ENCODE measurements at regions not wholly inside any gene's neighbourhood (a gene's known extent, or its start where the extent isn't known, plus 50 kb on each side); places are given as distances from the start of the nearest gene placed in this dataset.

DNA sequence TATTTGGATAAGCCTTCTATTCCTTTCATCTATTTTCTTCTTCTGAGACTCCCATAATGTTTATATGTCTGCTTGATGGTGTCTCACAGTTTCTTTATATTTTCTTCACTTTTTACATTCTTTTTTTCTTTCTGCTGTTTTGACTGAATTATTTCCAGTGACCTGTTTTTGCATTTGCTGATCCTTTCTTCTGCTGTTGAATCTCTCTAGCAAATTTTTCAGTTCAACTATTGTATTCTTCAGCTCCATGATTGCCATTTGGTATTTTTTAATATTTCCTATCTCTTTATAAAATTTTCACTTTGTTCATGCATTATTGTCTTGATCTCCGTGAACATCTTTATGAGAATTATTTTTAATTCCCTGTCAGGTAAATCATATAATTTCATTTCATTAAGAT, 122.3 kb upstream of the ST6GALNAC5 start:
- H3K23ac ChIP-seq (ENCODE audit: low read length), result no peak overlapping the region
- H2BK120ac ChIP-seq (ENCODE audit: insufficient read depth, low read length, poor library complexity), result no peak overlapping the region
- no peak overlapping the region for H2BK5ac ChIP-seq (ENCODE audit: low read depth, low read length, poor library complexity)
- DNase-seq, result no peak
- no peak overlapping the region for H3K18ac ChIP-seq (ENCODE audit: low read length)
- no peak overlapping the region for H3K14ac ChIP-seq (ENCODE audit: low read length)
- no peak overlapping the region for H3K27ac ChIP-seq (ENCODE audit: low read depth, low read length)
- H3K4me1 ChIP-seq (ENCODE audit: control insufficient read depth in 1 of 2, insufficient read depth in 2 of 2, low read length in 2 of 2), result no peaks in the 10 kb centered on the region
- H4K8ac ChIP-seq (ENCODE audit: low read depth, low read length), result no peak overlapping the region
- H3K9ac ChIP-seq (ENCODE audit: low read length), result no peak overlapping the region
- H3K79me1 ChIP-seq (ENCODE audit: low read length), result no peaks in the 10 kb centered on the region
- no peak overlapping the region for H3K4ac ChIP-seq (ENCODE audit: low read depth, low read length)
- no peaks in the 10 kb centered on the region for H3K79me2 ChIP-seq (ENCODE audit: control insufficient read depth, insufficient read depth, low read length, poor library complexity)
- WGBS (ENCODE audit: extremely low coverage, insufficient coverage, insufficient read length), result no CpG with 5 or more reads among the region's 1 CpG
- no peaks in the 10 kb centered on the region for H3K9me3 ChIP-seq (ENCODE audit: insufficient read depth, low read depth, low read length)
- no peaks in the 10 kb centered on the region for H3K36me3 ChIP-seq (ENCODE audit: control insufficient read depth in 1 of 2, insufficient read depth in 2 of 2, low read length in 2 of 2)
- no peak overlapping the region for H2AFZ ChIP-seq (ENCODE audit: insufficient read depth, low read length, poor library complexity)
- no peak overlapping the region for H3K4me2 ChIP-seq (ENCODE audit: low read length)
- no peak overlapping the region for H2BK12ac ChIP-seq (ENCODE audit: low read length)
- no peak overlapping the region for H4K12ac ChIP-seq (ENCODE audit: low read depth, low read length)
- H2AK5ac ChIP-seq (ENCODE audit: low read length), result no peak overlapping the region
- H3K27me3 ChIP-seq (ENCODE audit: insufficient read depth, low read length), result no peaks in the 10 kb centered on the region
- H3K4me3 ChIP-seq (ENCODE audit: low read depth, low read length), result no peak overlapping the region
- H4K91ac ChIP-seq (ENCODE audit: low read depth, low read length), result no peak overlapping the region

DNA sequence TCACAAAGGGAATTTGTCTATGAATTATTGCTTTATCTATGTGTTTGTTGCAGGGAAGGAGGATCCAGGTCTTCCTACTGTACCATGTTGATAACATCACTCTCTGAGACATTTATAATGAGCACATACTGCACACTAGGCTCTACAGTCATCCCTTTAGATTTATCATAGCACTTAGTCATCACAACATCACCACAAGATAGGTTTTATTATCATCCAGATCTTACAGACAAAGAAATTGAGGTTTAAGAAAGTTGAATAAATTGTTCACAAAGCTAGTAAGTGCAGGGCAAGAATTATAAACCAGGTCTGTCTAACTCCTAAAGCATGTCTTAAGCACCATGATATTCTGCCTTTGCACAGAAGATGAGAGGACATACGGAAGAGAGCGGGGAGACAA, 121.1 kb upstream of the ST6GALNAC5 start:
- Histone ChIP-seq H4K91ac (ENCODE audit: low read depth, low read length) (no peak overlapping the region), H3K27me3 (ENCODE audit: insufficient read depth, low read length) (no peaks in the 10 kb centered on the region), H3K18ac (ENCODE audit: low read length) (no peak overlapping the region), H3K9ac (ENCODE audit: low read length) (no peak overlapping the region), H3K36me3 (ENCODE audit: control insufficient read depth in 1 of 2, insufficient read depth in 2 of 2, low read length in 2 of 2) (no peaks in the 10 kb centered on the region), H3K4me1 (ENCODE audit: control insufficient read depth in 1 of 2, insufficient read depth in 2 of 2, low read length in 2 of 2) (no peaks in the 10 kb centered on the region), H2AK5ac (ENCODE audit: low read length) (no peak overlapping the region), H3K79me2 (ENCODE audit: control insufficient read depth, insufficient read depth, low read length, poor library complexity) (no peaks in the 10 kb centered on the region), H3K14ac (ENCODE audit: low read length) (no peak overlapping the region), H3K9me3 (ENCODE audit: insufficient read depth, low read depth, low read length) (no peaks in the 10 kb centered on the region), H3K27ac (ENCODE audit: low read depth, low read length) (no peak overlapping the region), H4K12ac (ENCODE audit: low read depth, low read length) (no peak overlapping the region), H3K4me3 (ENCODE audit: low read depth, low read length) (no peak overlapping the region), H2BK12ac (ENCODE audit: low read length) (no peak overlapping the region), H4K8ac (ENCODE audit: low read depth, low read length) (no peak overlapping the region), H3K23ac (ENCODE audit: low read length) (no peak overlapping the region), H2AFZ (ENCODE audit: insufficient read depth, low read length, poor library complexity) (no peak overlapping the region), H3K79me1 (ENCODE audit: low read length) (no peaks in the 10 kb centered on the region), H2BK120ac (ENCODE audit: insufficient read depth, low read length, poor library complexity) (no peak overlapping the region), H2BK5ac (ENCODE audit: low read depth, low read length, poor library complexity) (no peak overlapping the region), H3K4ac (ENCODE audit: low read depth, low read length) (no peak overlapping the region), H3K4me2 (ENCODE audit: low read length) (no peak overlapping the region)
- no CpG with 5 or more reads among the region's 2 CpGs for WGBS (ENCODE audit: extremely low coverage, insufficient coverage, insufficient read length)
- no peak for DNase-seq

DNA sequence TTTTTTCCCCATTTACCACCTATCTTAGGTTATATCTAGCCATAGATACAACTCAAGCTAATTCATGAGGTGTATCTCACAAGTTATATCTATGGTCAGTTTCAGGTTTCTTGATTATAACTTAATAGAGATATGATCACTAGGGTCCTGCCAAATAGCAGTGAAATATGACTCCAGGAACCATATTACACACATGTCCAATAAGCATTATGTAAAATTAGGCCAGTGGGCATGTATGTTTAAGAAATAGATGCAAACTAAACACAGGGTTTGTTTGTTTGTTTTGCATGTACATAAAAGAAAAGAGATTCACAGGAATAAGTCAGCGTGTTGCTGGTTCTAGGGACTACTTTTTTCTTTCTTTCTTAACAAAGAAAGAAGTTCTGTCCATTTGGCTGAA, 112.5 kb upstream of the ST6GALNAC5 start:
- Histone ChIP-seq H2AK5ac (ENCODE audit: low read length) (no peak overlapping the region), H3K27me3 (ENCODE audit: insufficient read depth, low read length) (no peaks in the 10 kb centered on the region), H3K23ac (ENCODE audit: low read length) (no peak overlapping the region), H3K4me3 (ENCODE audit: low read depth, low read length) (no peak overlapping the region), H2BK120ac (ENCODE audit: insufficient read depth, low read length, poor library complexity) (no peak overlapping the region), H3K79me2 (ENCODE audit: control insufficient read depth, insufficient read depth, low read length, poor library complexity) (no peaks in the 10 kb centered on the region), H3K4ac (ENCODE audit: low read depth, low read length) (no peak overlapping the region), H2BK5ac (ENCODE audit: low read depth, low read length, poor library complexity) (no peak overlapping the region), H3K18ac (ENCODE audit: low read length) (no peak overlapping the region), H4K8ac (ENCODE audit: low read depth, low read length) (no peak overlapping the region), H2BK12ac (ENCODE audit: low read length) (no peak overlapping the region), H3K9ac (ENCODE audit: low read length) (no peak overlapping the region), H2AFZ (ENCODE audit: insufficient read depth, low read length, poor library complexity) (no peak overlapping the region), H3K79me1 (ENCODE audit: low read length) (no peaks in the 10 kb centered on the region), H3K27ac (ENCODE audit: low read depth, low read length) (no peak overlapping the region), H3K4me2 (ENCODE audit: low read length) (no peak overlapping the region), H3K14ac (ENCODE audit: low read length) (no peak overlapping the region), H3K9me3 (ENCODE audit: insufficient read depth, low read depth, low read length) (no peaks in the 10 kb centered on the region), H3K4me1 (ENCODE audit: control insufficient read depth in 1 of 2, insufficient read depth in 2 of 2, low read length in 2 of 2) (no peaks in the 10 kb centered on the region), H4K12ac (ENCODE audit: low read depth, low read length) (no peak overlapping the region), H4K91ac (ENCODE audit: low read depth, low read length) (no peak overlapping the region), H3K36me3 (ENCODE audit: control insufficient read depth in 1 of 2, insufficient read depth in 2 of 2, low read length in 2 of 2) (no peaks in the 10 kb centered on the region)
- no peak for DNase-seq
- no CpG with 5 or more reads among the region's 1 CpG for WGBS (ENCODE audit: extremely low coverage, insufficient coverage, insufficient read length)

DNA sequence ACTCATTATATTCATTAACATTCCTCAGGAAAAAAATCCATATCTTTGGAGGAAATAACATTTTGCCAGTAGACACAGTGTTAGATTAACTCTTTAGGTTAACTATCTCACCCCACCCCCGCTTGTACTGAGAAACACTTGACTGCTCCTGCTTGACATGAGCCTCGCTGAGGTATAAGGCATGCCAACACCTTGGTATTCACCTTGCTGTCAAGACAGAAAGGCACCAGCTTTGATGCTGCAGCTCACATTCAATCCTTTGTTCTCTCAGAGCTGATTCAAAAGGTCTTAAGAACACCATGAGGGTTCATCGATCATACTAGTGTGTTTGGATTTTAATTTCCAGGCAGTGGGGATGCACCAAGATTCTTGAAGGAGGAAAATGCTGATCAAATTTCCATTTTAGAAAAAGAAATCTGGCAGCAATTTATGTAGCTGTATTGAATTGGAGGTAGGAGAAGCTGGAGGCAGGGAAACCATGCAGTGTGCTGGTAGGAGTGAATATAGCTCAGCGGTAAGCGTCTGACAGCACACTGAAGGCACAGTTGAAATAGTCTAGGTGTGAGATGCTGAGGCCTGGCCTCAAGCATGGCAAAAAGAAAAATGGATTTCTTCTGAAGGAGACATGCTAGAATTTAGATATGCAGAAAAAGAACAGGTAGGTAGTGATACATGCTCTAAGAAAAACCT, 108.0 kb upstream of the ST6GALNAC5 start:
- Histone ChIP-seq H3K36me3 (ENCODE audit: control insufficient read depth in 1 of 2, insufficient read depth in 2 of 2, low read length in 2 of 2) (no peaks in the 10 kb centered on the region), H4K91ac (ENCODE audit: low read depth, low read length) (no peak overlapping the region), H3K18ac (ENCODE audit: low read length) (no peak overlapping the region), H3K9me3 (ENCODE audit: insufficient read depth, low read depth, low read length) (no peaks in the 10 kb centered on the region), H3K79me2 (ENCODE audit: control insufficient read depth, insufficient read depth, low read length, poor library complexity) (no peaks in the 10 kb centered on the region), H4K8ac (ENCODE audit: low read depth, low read length) (no peak overlapping the region), H3K4me2 (ENCODE audit: low read length) (no peak overlapping the region), H2AFZ (ENCODE audit: insufficient read depth, low read length, poor library complexity) (no peak overlapping the region), H2BK12ac (ENCODE audit: low read length) (no peak overlapping the region), H2BK5ac (ENCODE audit: low read depth, low read length, poor library complexity) (no peak overlapping the region), H3K4ac (ENCODE audit: low read depth, low read length) (no peak overlapping the region), H3K4me1 (ENCODE audit: control insufficient read depth in 1 of 2, insufficient read depth in 2 of 2, low read length in 2 of 2) (no peaks in the 10 kb centered on the region), H3K4me3 (ENCODE audit: low read depth, low read length) (no peak overlapping the region), H3K9ac (ENCODE audit: low read length) (no peak overlapping the region), H3K14ac (ENCODE audit: low read length) (no peak overlapping the region), H3K27me3 (ENCODE audit: insufficient read depth, low read length) (no peaks in the 10 kb centered on the region), H3K23ac (ENCODE audit: low read length) (no peak overlapping the region), H4K12ac (ENCODE audit: low read depth, low read length) (no peak overlapping the region), H2AK5ac (ENCODE audit: low read length) (no peak overlapping the region), H3K27ac (ENCODE audit: low read depth, low read length) (no peak overlapping the region), H3K79me1 (ENCODE audit: low read length) (no peaks in the 10 kb centered on the region), H2BK120ac (ENCODE audit: insufficient read depth, low read length, poor library complexity) (no peak overlapping the region)
- no CpG with 5 or more reads among the region's 5 CpGs for WGBS (ENCODE audit: extremely low coverage, insufficient coverage, insufficient read length)
- DNase-seq, result no peak

Measured in trophoblast cell (in vitro differentiated cells and primary cell).